GM12891 (cell line): ENCODE measurements at regions not wholly inside any gene's neighbourhood (a gene's known extent, or its start where the extent isn't known, plus 50 kb on each side); places are given as distances from the start of the nearest gene placed in this dataset.

ENCODE experiments used
- PAX5 ChIP-seq: IDR thresholded peaks from 2 replicates; pipeline ENCODE4 v1.6.1; 2011; ENCODE audit warnings: low read length, moderate library complexity, mild to moderate bottlenecking; ENCODE audit not compliant: insufficient read depth, severe bottlenecking
- POLR2A ChIP-seq: IDR thresholded peaks from 2 replicates; pipeline ENCODE4 v1.6.1; 2011; ENCODE audit warnings: low read depth, low read length, control low read depth
- POLR2AphosphoS5 ChIP-seq: IDR thresholded peaks from 2 replicates; pipeline ENCODE4 v1.6.1; 2011; ENCODE audit warnings: low read depth, low read length, control low read depth
- POU2F2 ChIP-seq: IDR thresholded peaks from 2 replicates; pipeline ENCODE4 v1.6.1; 2011; ENCODE audit warnings: low read depth, mild to moderate bottlenecking, control low read depth, low read length, moderate library complexity
- SPI1 ChIP-seq: IDR thresholded peaks from 2 replicates; pipeline ENCODE4 v1.6.1; 2011; ENCODE audit warnings: low read depth, low read length, control low read depth
- TAF1 ChIP-seq: IDR thresholded peaks from 2 replicates; pipeline ENCODE4 v1.6.1; 2011; ENCODE audit warnings: low read depth, low read length, control low read depth

GRCh38 chr2:239758279-239758877 is 266.8 kb downstream of the NDUFA10 start:
- no peak for TF ChIP-seq POLR2AphosphoS5
- no peak for TF ChIP-seq POLR2A
- TF ChIP-seq SPI1: no peak
- no peak for TF ChIP-seq TAF1
- no peak for TF ChIP-seq PAX5
- no peak for TF ChIP-seq POU2F2
